SK-N-SH treated with all-trans-retinoic acid at 6 μM for 48 hours (cell line): ENCODE measurements at regions not wholly inside any gene's neighbourhood (a gene's known extent, or its start where the extent isn't known, plus 50 kb on each side); places are given as distances from the start of the nearest gene placed in this dataset.

Experiments used
- ATAC-seq: fragments of 200-7000 bp; cut with Tn5 transposase; 3 replicates; pipeline ENCODE4 v1.9.1; 2020; ENCODE audit warnings: mild to moderate bottlenecking, moderate library complexity
- ARNTL ChIP-seq: fragments of 450-650 bp; formaldehyde crosslinking; IDR thresholded peaks from 2 replicates; pipeline ENCODE4 v1.5.0; 2020; ENCODE audit warnings: low read depth, mild to moderate bottlenecking, moderate library complexity, borderline replicate concordance
- BACH2 ChIP-seq: fragments of 250-450 bp; sonication (Bioruptor Pico); IDR thresholded peaks from 2 replicates; pipeline ENCODE4 v1.9.0; 2021; ENCODE audit warnings: mild to moderate bottlenecking, borderline replicate concordance
- CSDC2 ChIP-seq: fragments of 250-450 bp; sonication (Bioruptor Pico); IDR thresholded peaks from 2 replicates; pipeline ENCODE4 v1.5.0; 2020; ENCODE audit warnings: mild to moderate bottlenecking, moderate library complexity
- ESRRG ChIP-seq: fragments of 250-450 bp; sonication (Bioruptor Pico); IDR thresholded peaks from 2 replicates; pipeline ENCODE4 v1.6.1; 2021; ENCODE audit warnings: mild to moderate bottlenecking
- ISL1 ChIP-seq: fragments of 250-450 bp; sonication (Bioruptor Pico); IDR thresholded peaks from 2 replicates; pipeline ENCODE4 v2.1.2; 2022; ENCODE audit warnings: mild to moderate bottlenecking, moderate library complexity
- PPARA ChIP-seq: fragments of 250-450 bp; sonication (Bioruptor Pico); IDR thresholded peaks from 2 replicates; pipeline ENCODE4 v1.5.0; 2020; ENCODE audit warnings: mild to moderate bottlenecking, borderline replicate concordance
- RARB ChIP-seq: fragments of 250-450 bp; sonication (Bioruptor Pico); IDR thresholded peaks from 2 replicates; pipeline ENCODE4 v1.8.0; 2021; ENCODE audit warnings: mild to moderate bottlenecking, moderate library complexity
- SNAI2 ChIP-seq: fragments of 250-450 bp; sonication (Bioruptor Pico); IDR thresholded peaks from 2 replicates; pipeline ENCODE4 v1.5.0; 2020; ENCODE audit warnings: mild to moderate bottlenecking, moderate library complexity
- TCF4 ChIP-seq: fragments of 250-450 bp; sonication (Bioruptor Pico); IDR thresholded peaks from 2 replicates; pipeline ENCODE4 v1.8.0; 2021; ENCODE audit warnings: mild to moderate bottlenecking, moderate library complexity, borderline replicate concordance
- TOX ChIP-seq: fragments of 250-450 bp; sonication (Bioruptor Pico); IDR thresholded peaks from 2 replicates; pipeline ENCODE4 v1.8.0; 2021; ENCODE audit warnings: mild to moderate bottlenecking, moderate library complexity, borderline replicate concordance
- ZFP3 ChIP-seq: fragments of 250-450 bp; sonication (Bioruptor Pico); IDR thresholded peaks from 2 replicates; pipeline ENCODE4 v1.5.0; 2020; ENCODE audit warnings: mild to moderate bottlenecking, moderate library complexity
- ZFP30 ChIP-seq: fragments of 450-650 bp; formaldehyde crosslinking; IDR thresholded peaks from 2 replicates; pipeline ENCODE4 v1.5.0; 2022; ENCODE audit warnings: mild to moderate bottlenecking, moderate library complexity
- ZNF565 ChIP-seq: fragments of 450-650 bp; formaldehyde crosslinking; conservative IDR thresholded peaks from 2 replicates; pipeline ENCODE4 v1.5.0; 2020; ENCODE audit warnings: low read depth, mild to moderate bottlenecking, moderate library complexity
- ZNF70 ChIP-seq: fragments of 450-650 bp; formaldehyde crosslinking; IDR thresholded peaks from 2 replicates; pipeline ENCODE4 v1.5.0; 2020; ENCODE audit warnings: mild to moderate bottlenecking, moderate library complexity
- ZNF8 ChIP-seq: fragments of 450-650 bp; formaldehyde crosslinking; IDR thresholded peaks from 2 replicates; pipeline ENCODE4 v1.5.0; 2020; ENCODE audit warnings: mild to moderate bottlenecking, moderate library complexity
- TF ChIP-seq, protein P1 (sequence below): fragments of 250-450 bp; sonication (Bioruptor Pico); IDR thresholded peaks from 2 replicates; pipeline ENCODE4 v1.8.0; 2021; ENCODE audit warnings: low read depth, mild to moderate bottlenecking, moderate library complexity, borderline replicate concordance
- TF ChIP-seq, protein P2 (sequence below): fragments of 250-450 bp; sonication (Bioruptor Pico); IDR thresholded peaks from 2 replicates; pipeline ENCODE4 v1.8.0; 2020; ENCODE audit warnings: mild to moderate bottlenecking, moderate library complexity, borderline replicate concordance
- TF ChIP-seq, protein P3 (sequence below): fragments of 250-450 bp; sonication (Bioruptor Pico); IDR thresholded peaks from 2 replicates; pipeline ENCODE4 v1.5.0; 2020; ENCODE audit warnings: mild to moderate bottlenecking, moderate library complexity
- TF ChIP-seq, protein P4 (sequence below): fragments of 250-450 bp; sonication (Bioruptor Pico); IDR thresholded peaks from 2 replicates; pipeline ENCODE4 v1.5.1; 2021; ENCODE audit warnings: mild to moderate bottlenecking, moderate library complexity
- TF ChIP-seq, protein P5 (sequence below): fragments of 250-450 bp; sonication (Bioruptor Pico); IDR thresholded peaks from 2 replicates; pipeline ENCODE4 v1.5.1; 2020; ENCODE audit warnings: low read depth, mild to moderate bottlenecking, moderate library complexity

DNA sequence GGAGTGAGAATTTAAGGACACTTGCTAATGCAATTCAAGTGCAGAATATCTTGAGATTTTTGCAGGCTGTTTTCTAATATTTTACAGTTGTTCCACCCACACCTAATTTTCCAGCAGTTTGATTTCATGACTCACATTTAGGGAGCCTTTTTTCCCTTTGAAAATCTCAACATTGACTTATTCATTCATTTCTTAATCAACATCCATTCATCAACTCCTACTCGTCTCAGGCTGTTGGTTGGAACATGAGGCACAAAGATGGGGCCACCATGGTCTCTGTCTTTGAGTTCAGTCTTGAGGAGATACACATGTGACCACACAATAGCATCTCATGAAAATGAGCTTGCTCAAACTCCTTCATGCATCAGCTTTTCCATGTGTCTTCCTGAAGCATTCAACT is 135.6 kb downstream of the UNC5CL start (continued):
- TF ChIP-seq, protein P1, sequence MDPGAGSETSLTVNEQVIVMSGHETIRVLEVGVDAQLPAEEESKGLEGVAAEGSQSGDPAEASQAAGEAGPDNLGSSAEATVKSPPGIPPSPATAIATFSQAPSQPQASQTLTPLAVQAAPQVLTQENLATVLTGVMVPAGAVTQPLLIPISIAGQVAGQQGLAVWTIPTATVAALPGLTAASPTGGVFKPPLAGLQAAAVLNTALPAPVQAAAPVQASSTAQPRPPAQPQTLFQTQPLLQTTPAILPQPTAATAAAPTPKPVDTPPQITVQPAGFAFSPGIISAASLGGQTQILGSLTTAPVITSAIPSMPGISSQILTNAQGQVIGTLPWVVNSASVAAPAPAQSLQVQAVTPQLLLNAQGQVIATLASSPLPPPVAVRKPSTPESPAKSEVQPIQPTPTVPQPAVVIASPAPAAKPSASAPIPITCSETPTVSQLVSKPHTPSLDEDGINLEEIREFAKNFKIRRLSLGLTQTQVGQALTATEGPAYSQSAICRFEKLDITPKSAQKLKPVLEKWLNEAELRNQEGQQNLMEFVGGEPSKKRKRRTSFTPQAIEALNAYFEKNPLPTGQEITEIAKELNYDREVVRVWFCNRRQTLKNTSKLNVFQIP (CRISPR knock-in tag), result no peak

DNA sequence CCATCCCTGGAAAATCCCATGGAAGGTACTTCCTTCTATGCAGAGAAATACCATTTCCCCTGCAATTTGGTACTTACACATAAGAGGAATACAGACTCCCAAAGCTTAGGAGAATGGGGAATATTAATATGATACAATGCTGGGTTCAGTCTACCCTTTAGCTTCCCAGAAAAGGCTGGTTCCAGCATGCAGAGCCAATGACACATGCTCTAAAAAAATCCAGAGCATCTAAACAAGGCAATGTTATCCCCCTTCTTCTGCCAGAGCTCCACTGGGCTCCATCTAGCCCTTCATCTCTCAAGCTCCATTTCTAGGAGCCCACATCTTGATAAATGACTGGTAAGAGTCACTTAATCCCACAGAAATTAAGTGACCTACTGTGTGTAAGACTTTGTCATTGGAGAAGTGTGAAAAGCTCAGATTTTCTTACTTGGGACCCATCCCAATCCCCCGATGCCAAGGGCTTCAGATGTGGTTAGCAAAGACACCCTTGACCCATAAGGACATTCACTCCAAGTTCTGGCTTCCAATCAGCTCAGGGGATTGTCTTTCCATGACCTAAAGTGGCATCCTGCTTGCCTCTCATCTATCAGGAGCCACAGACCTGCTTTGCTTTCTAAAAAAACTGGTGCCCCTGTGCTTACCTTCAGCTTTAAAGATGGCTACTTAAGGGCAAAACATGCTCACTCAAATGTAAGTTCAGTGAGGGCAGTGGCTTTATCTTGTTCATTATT is 137.5 kb downstream of the UNC5CL start:
- TF ChIP-seq ZNF70 (CRISPR knock-in tag), result no peak
- no peak for TF ChIP-seq ARNTL
- no peak for TF ChIP-seq RARB (CRISPR knock-in tag)
- TF ChIP-seq ISL1 (CRISPR knock-in tag), result no peak
- TF ChIP-seq, protein P2, sequence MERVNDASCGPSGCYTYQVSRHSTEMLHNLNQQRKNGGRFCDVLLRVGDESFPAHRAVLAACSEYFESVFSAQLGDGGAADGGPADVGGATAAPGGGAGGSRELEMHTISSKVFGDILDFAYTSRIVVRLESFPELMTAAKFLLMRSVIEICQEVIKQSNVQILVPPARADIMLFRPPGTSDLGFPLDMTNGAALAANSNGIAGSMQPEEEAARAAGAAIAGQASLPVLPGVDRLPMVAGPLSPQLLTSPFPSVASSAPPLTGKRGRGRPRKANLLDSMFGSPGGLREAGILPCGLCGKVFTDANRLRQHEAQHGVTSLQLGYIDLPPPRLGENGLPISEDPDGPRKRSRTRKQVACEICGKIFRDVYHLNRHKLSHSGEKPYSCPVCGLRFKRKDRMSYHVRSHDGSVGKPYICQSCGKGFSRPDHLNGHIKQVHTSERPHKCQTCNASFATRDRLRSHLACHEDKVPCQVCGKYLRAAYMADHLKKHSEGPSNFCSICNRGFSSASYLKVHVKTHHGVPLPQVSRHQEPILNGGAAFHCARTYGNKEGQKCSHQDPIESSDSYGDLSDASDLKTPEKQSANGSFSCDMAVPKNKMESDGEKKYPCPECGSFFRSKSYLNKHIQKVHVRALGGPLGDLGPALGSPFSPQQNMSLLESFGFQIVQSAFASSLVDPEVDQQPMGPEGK (CRISPR knock-in tag), result no peak
- TF ChIP-seq ZNF565 (CRISPR knock-in tag), result no peak
- TF ChIP-seq ZFP30 (CRISPR knock-in tag), result no peak
- TF ChIP-seq, protein P3, sequence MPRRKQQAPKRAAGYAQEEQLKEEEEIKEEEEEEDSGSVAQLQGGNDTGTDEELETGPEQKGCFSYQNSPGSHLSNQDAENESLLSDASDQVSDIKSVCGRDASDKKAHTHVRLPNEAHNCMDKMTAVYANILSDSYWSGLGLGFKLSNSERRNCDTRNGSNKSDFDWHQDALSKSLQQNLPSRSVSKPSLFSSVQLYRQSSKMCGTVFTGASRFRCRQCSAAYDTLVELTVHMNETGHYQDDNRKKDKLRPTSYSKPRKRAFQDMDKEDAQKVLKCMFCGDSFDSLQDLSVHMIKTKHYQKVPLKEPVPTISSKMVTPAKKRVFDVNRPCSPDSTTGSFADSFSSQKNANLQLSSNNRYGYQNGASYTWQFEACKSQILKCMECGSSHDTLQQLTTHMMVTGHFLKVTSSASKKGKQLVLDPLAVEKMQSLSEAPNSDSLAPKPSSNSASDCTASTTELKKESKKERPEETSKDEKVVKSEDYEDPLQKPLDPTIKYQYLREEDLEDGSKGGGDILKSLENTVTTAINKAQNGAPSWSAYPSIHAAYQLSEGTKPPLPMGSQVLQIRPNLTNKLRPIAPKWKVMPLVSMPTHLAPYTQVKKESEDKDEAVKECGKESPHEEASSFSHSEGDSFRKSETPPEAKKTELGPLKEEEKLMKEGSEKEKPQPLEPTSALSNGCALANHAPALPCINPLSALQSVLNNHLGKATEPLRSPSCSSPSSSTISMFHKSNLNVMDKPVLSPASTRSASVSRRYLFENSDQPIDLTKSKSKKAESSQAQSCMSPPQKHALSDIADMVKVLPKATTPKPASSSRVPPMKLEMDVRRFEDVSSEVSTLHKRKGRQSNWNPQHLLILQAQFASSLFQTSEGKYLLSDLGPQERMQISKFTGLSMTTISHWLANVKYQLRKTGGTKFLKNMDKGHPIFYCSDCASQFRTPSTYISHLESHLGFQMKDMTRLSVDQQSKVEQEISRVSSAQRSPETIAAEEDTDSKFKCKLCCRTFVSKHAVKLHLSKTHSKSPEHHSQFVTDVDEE (CRISPR knock-in tag), result no peak
- TF ChIP-seq PPARA (CRISPR knock-in tag), result no peak
- no peak for TF ChIP-seq ZNF8 (CRISPR knock-in tag)
- TF ChIP-seq, protein P1 (CRISPR knock-in tag), result no peak
- no peak for TF ChIP-seq ESRRG (CRISPR knock-in tag)
- TF ChIP-seq, all 23 proteins: peak for 0
- ATAC-seq, result no peak

DNA sequence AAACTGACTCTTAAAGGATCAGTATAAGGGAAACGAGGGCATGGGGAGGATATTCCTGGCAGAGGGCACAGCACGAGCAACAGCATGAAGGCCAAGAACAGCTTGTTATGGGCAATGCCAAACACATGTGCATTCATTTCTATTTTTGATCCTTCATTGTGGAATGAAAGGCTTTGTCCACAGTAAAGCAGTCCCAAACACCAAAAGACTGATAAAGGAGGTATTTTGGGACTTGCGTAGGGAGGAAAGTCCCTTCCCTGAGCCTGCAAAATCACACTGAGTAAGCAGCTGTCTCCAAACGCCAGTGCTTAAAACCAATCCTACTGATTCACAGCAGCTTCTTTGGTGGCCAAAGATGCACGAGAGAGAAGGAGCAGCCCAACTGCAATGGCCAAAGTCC is 138.2 kb downstream of the UNC5CL start:
- no peak for ATAC-seq
- TF ChIP-seq SNAI2 (CRISPR knock-in tag), result no peak
- TF ChIP-seq CSDC2 (CRISPR knock-in tag), result no peak
- TF ChIP-seq ZFP3 (CRISPR knock-in tag), result no peak
- TF ChIP-seq, protein P4, sequence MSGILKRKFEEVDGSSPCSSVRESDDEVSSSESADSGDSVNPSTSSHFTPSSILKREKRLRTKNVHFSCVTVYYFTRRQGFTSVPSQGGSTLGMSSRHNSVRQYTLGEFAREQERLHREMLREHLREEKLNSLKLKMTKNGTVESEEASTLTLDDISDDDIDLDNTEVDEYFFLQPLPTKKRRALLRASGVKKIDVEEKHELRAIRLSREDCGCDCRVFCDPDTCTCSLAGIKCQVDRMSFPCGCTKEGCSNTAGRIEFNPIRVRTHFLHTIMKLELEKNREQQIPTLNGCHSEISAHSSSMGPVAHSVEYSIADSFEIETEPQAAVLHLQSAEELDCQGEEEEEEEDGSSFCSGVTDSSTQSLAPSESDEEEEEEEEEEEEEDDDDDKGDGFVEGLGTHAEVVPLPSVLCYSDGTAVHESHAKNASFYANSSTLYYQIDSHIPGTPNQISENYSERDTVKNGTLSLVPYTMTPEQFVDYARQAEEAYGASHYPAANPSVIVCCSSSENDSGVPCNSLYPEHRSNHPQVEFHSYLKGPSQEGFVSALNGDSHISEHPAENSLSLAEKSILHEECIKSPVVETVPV (CRISPR knock-in tag), result no peak
- TF ChIP-seq BACH2 (CRISPR knock-in tag), result no peak
- TF ChIP-seq TOX (CRISPR knock-in tag), result no peak
- no peak for TF ChIP-seq ESRRG (CRISPR knock-in tag)
- TF ChIP-seq PPARA (CRISPR knock-in tag), result no peak
- no peak for TF ChIP-seq ZNF8 (CRISPR knock-in tag)
- TF ChIP-seq RARB (CRISPR knock-in tag), result no peak
- TF ChIP-seq TCF4, result no peak
- TF ChIP-seq ZNF70 (CRISPR knock-in tag), result no peak
- TF ChIP-seq, protein P3 (CRISPR knock-in tag), result no peak
- TF ChIP-seq, protein P5, sequence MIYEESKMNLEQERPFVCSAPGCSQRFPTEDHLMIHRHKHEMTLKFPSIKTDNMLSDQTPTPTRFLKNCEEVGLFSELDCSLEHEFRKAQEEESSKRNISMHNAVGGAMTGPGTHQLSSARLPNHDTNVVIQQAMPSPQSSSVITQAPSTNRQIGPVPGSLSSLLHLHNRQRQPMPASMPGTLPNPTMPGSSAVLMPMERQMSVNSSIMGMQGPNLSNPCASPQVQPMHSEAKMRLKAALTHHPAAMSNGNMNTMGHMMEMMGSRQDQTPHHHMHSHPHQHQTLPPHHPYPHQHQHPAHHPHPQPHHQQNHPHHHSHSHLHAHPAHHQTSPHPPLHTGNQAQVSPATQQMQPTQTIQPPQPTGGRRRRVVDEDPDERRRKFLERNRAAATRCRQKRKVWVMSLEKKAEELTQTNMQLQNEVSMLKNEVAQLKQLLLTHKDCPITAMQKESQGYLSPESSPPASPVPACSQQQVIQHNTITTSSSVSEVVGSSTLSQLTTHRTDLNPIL (CRISPR knock-in tag), result no peak
- TF ChIP-seq, protein P2 (CRISPR knock-in tag), result no peak
